Esophagus (tissue), 2 donors: ENCODE measurements at regions not wholly inside any gene's neighbourhood (a gene's known extent, or its start where the extent isn't known, plus 50 kb on each side); places are given as distances from the start of the nearest gene placed in this dataset.

ENCODE experiments used
- H3K27ac ChIP-seq, 2 donors: one replicate each; pipeline ENCODE4 v1.5.1; 2013; ENCODE audit warnings: low read depth in 2 of 2, mild to moderate bottlenecking in 2 of 2, inconsistent platforms in 1 of 2, low read length in 1 of 2, moderate library complexity in 1 of 2
- H3K27me3 ChIP-seq, 2 donors: one replicate each; pipeline ENCODE4 v1.6.1; 2013; ENCODE audit warnings: low read length in 2 of 2, control low read depth in 1 of 2, mild to moderate bottlenecking in 1 of 2; ENCODE audit not compliant: insufficient read depth in 2 of 2, control insufficient read depth in 1 of 2
- H3K36me3 ChIP-seq, 2 donors: one replicate each; pipeline ENCODE4 v1.6.1; 2013; ENCODE audit warnings: low read length in 1 of 2; ENCODE audit not compliant: control insufficient read depth in 2 of 2, insufficient read depth in 2 of 2
- H3K4me1 ChIP-seq, 2 donors: one replicate each; pipeline ENCODE4 v1.6.1; 2013; ENCODE audit warnings: low read length in 1 of 2; ENCODE audit not compliant: control insufficient read depth in 2 of 2, insufficient read depth in 2 of 2
- H3K4me3 ChIP-seq, 2 donors: one replicate each; pipeline ENCODE4 v1.5.1; 2013; ENCODE audit warnings: low read length in 2 of 2, mild to moderate bottlenecking in 2 of 2, low read depth in 1 of 2, moderate library complexity in 1 of 2
- H3K9me3 ChIP-seq, 2 donors: one replicate each; pipeline ENCODE4 v1.6.1; 2013; ENCODE audit warnings: mild to moderate bottlenecking in 2 of 2, low read depth in 1 of 2, low read length in 1 of 2, moderate library complexity in 1 of 2; ENCODE audit not compliant: control insufficient read depth in 2 of 2, insufficient read depth in 1 of 2
- WGBS, 2 donors: extraction: QIAGEN DNeasy Blood & Tissue Kit; methylation state at CpG; one replicate each; pipeline ENCODE4 v1.1.7; 2013; 5-methylcytosine and 5-hydroxymethylcytosine counted together
- donor health status: healthy with polysubstance abuse.
- donor health status: Bipolar disorder and iron deficiency.

DNA sequence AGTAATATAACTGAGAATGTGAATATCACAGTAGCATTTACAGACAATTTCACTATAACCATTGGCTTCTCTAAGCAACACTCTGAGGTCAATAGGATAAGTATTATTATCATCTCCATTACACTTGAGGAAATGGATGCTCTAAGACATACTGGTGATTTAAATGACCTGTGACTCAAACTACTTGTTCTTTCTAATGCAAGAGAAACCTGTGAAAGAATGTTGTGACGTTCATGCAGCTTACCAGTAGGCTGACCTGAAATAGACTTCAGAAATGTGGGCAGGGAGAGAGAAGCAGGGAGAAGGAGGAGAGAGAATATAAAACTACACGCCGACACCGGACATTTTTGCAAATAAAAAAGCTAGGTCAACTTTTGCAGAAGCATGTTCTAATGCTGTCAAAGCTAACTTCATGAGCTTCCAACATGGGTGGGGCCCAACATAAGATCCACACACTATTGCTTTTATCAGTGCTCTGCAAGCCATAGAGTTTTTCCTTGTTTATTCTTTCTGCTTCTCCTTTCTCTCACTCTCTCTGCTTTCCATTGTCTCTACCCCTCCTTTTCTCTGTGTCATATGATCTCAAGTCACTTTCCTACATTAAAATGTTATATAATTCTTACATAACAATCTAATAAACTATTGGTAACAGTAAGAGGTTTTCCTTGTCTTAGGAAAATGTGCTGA lies 217.6 kb upstream of the FN1 start:
- H3K36me3 ChIP-seq = no peaks in the 10 kb centered on the region
- no peaks in the 10 kb centered on the region for H3K9me3 ChIP-seq
- H3K4me1 ChIP-seq = no peaks in the 10 kb centered on the region
- no peaks in the 10 kb centered on the region for H3K27me3 ChIP-seq
- 53 to 59% methylated on average over 3 to 4 of the region's 4 CpGs for WGBS, 2 donors
- no peak overlapping the region for H3K27ac ChIP-seq
- no peak overlapping the region for H3K4me3 ChIP-seq

DNA sequence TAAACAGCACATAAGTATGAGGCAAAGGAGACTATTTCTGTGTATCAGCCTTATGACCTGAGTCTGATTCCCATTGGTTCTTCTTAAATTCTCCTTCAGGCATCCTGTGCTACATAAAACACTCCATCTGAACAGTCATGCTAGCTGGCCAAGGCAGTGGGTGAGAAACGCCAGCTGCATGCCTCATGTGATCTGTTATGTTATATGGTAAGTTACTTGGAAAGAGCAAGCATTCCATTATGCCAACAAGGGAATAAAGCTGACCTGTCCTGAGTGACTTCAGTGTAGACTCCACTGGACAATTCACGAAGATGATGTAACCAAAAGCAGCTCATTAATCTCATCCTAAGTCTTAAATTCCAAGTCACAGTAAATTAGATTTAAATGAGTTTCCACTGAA lies 216.5 kb upstream of the FN1 start:
- H3K4me1 ChIP-seq = no peaks in the 10 kb centered on the region
- no peak overlapping the region for H3K4me3 ChIP-seq
- no peaks in the 10 kb centered on the region for H3K9me3 ChIP-seq
- H3K27ac ChIP-seq = no peak overlapping the region
- H3K36me3 ChIP-seq = no peaks in the 10 kb centered on the region
- WGBS, 2 donors = 59 to 65% methylated on average over 2 of the region's 2 CpGs
- H3K27me3 ChIP-seq = no peaks in the 10 kb centered on the region

DNA sequence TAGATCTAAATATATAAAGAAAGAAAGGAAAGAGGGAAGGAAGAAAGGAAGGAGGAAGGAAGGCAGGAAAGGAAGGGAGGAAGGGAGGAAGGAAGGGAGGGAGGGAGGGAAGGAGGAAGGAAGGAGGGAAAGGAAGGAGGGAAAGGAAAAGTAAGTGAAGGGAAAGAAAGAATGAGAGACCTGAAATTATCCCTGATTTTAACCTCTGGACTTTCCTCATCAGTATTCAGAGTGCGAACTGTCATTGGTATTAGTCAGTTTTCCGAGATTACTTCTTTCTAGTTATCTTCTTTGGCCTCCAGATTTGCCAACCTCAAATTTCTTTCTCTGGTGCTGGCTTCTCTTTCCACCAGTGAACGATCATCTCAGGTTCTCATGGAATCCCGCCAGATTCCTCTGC lies 215.5 kb upstream of the FN1 start:
- Histone ChIP-seq H3K36me3 (no peaks in the 10 kb centered on the region), H3K27ac (no peak overlapping the region), H3K27me3 (no peaks in the 10 kb centered on the region), H3K4me3 (no peak overlapping the region), H3K9me3 (no peaks in the 10 kb centered on the region), H3K4me1 (no peaks in the 10 kb centered on the region)
- 87 to 91% methylated on average over 4 of the region's 4 CpGs for WGBS, 2 donors

DNA sequence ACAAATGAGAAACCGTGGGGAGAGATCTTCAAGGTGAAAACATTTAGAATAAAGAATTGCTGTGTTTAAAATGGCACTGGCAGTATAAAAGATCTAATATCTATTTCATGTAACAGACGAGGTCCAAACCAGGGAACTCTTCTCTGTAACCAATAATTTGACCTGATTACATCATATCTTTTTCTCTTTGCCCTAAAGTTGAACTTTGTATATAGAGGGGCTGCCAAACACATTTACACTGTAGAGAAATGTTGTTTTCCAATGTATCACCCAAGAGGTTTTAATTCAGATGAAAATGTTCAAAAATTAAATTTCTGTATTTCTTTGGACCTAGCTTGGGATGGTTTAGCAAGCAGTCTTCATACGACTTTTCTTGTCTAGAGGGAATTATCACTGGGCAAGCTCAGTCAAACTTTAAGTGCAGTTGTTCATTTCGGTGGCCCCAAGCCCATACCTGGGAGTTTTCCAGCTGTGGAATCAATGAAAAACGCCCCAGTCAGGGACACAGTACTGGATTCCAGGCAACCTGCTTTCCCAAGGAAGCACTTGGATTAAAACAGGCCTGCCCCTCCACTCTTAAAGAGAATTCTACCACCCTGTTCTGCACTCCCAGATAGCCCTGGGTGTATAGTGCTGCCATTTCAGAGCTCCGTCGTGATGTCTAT lies 208.5 kb upstream of the FN1 start:
- H3K27ac ChIP-seq = no peak overlapping the region
- no peaks in the 10 kb centered on the region for H3K36me3 ChIP-seq
- H3K4me3 ChIP-seq = no peak overlapping the region
- H3K27me3 ChIP-seq = no peaks in the 10 kb centered on the region
- 75 to 77% methylated on average over 7 of the region's 7 CpGs for WGBS, 2 donors
- H3K4me1 ChIP-seq = no peaks in the 10 kb centered on the region
- H3K9me3 ChIP-seq = no peaks in the 10 kb centered on the region

DNA sequence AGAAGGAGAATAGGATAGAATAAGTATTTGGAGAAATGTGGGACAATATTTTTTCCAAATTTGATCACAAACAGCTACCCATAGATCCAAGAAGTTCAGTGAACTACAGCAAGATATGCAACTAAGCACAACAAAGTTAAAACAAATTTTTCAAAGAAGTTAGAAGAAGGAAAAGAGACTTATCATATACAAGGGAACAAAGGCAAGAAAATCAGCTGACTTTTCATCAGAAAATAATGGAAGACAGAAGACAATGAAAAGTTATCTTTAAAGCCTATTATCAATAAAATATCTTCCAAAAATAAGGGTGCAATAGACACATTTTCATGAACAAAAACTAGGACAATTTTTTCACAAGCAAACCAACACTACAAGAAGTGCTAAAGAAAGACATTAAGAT lies 202.8 kb upstream of the FN1 start:
- Histone ChIP-seq H3K4me1 (no peaks in the 10 kb centered on the region), H3K27ac (no peak overlapping the region)

DNA sequence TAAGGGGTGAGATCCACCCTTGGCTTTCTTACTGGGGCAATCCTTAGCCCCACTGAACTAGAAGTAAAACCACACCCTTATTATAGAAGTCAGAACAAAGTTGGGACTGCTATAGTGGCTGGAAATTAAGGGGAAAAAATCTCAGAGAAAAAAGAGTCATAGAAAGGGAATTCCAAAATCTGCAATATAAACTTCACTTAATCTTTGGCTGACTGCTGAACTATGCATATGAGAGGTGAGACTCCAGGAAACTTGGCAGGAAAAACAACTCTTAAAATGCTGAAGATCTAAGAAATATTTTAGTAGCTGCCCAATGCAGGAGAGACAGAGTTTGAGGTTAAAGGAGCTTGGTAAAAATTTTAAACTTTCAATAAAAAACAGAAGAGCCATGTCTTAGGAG lies 201.8 kb upstream of the FN1 start:
- Histone ChIP-seq H3K9me3 (no peaks in the 10 kb centered on the region), H3K4me1 (no peaks in the 10 kb centered on the region), H3K4me3 (no peak overlapping the region), H3K36me3 (no peaks in the 10 kb centered on the region), H3K27ac (no peak overlapping the region), H3K27me3 (no peaks in the 10 kb centered on the region)

More for the DNA sequence above, 202.8 kb upstream of the FN1 start:
- H3K36me3 ChIP-seq = no peaks in the 10 kb centered on the region
- H3K4me3 ChIP-seq = no peak overlapping the region
- no peaks in the 10 kb centered on the region for H3K9me3 ChIP-seq
- H3K27me3 ChIP-seq = no peaks in the 10 kb centered on the region

DNA sequence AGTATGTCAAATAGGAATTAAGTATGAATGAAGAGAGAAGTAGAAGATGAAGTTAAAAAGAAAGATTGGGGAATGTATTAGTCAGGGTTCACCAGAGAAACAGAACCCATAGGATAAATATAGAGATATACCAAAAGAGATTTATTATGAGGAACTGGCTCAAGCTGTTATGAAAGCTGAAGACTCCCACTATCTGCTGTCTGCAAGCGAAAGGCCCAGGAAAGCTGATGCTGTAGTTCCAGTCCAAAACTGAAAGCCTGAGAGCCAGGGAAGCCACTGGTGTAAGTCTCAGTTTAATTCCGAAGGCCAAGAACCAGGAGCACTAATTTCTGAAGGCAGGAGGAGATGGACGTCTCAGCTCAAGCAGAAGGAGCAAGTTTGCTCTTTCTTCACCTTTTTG lies 200.9 kb upstream of the FN1 start:
- WGBS, 2 donors = 77 to 82% methylated on average over 3 of the region's 3 CpGs

DNA sequence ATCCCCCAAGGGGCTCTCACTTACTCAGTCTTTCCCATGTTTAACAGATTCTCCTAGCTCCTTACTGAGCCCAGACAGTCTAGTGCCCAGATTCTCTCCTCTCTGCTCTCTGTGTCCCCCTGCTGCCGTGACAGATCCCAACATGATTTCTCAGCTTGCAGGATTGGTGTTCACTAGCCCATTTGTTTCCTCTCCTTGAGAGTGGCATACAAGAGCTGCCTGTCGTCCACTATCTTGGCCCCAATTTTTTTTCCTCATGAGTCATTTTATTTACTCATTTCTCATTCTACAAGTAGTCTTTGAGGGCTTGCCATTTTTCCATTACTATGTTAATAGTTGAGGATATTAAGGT lies 199.9 kb upstream of the FN1 start:
- Histone ChIP-seq H3K27ac (no peak overlapping the region), H3K4me1 (no peaks in the 10 kb centered on the region), H3K36me3 (no peaks in the 10 kb centered on the region), H3K27me3 (no peaks in the 10 kb centered on the region), H3K4me3 (no peak overlapping the region), H3K9me3 (no peaks in the 10 kb centered on the region)
- 34 to 45% methylated on average over 2 of the region's 2 CpGs for WGBS, 2 donors

More for the DNA sequence above, 200.9 kb upstream of the FN1 start:
- H3K9me3 ChIP-seq = no peaks in the 10 kb centered on the region
- H3K4me1 ChIP-seq = no peaks in the 10 kb centered on the region
- H3K27ac ChIP-seq = no peak overlapping the region
- no peak overlapping the region for H3K4me3 ChIP-seq
- no peaks in the 10 kb centered on the region for H3K36me3 ChIP-seq
- H3K27me3 ChIP-seq = no peaks in the 10 kb centered on the region

DNA sequence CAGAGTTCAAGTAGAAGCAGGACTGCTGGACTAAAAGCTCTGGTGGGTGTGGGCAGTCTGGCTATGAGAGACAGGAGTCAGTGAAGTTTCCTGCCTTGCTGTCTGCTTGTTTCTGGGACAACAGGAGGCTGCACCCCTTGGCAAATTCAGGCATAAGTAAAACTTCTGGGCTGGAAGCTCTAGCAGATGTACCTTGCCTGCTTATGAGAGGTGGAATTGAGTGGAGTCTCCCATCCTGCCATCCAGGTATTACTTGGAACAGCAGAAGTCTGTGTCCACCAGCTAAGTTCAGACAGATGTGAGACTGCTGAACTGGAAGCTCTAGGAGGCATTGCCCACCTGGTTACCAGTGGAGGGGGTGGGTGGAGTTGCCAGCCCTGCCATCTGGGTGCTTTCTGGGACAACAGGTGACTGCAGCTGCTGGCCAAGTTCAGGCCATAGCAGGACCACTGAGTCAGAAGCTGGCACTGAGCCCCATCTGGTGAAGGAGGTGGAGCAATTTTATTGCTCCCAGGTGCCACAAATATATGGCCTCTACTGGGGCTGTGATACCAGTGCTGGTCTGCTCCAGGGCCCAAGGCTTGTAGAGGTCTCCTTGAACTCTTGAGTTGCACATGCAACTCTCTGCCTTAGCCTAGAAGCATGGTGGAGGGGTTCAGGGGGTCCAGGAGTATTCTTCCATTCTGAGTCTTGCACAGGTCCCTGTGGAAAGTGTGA lies 199.4 kb upstream of the FN1 start:
- no peaks in the 10 kb centered on the region for H3K27me3 ChIP-seq
- H3K4me1 ChIP-seq = no peaks in the 10 kb centered on the region
- no peak overlapping the region for H3K27ac ChIP-seq
- no peaks in the 10 kb centered on the region for H3K36me3 ChIP-seq
- no peak overlapping the region for H3K4me3 ChIP-seq
- H3K9me3 ChIP-seq = no peaks in the 10 kb centered on the region

DNA sequence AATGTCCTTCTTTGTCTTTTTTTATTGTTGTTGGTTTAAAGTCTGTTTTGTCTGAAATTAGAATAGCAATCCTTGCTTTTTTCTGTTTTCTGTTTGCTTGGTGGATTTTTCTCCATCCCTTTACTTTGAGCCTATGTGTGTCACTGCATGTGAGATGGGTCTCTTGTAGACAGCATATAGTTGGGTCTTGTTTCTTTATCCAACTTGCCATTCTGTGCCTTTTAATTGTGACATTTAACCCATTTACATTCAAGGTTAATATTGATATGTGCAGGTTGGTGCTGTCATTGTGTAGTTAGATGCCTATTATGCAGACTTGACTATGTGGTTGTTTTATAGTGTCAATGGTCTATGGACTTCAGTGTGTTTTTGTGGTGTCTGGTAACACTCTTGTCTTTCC lies 197.5 kb upstream of the FN1 start:
- Histone ChIP-seq H3K9me3 (no peaks in the 10 kb centered on the region), H3K4me1 (no peaks in the 10 kb centered on the region), H3K4me3 (no peak overlapping the region), H3K27ac (no peak overlapping the region), H3K27me3 (no peaks in the 10 kb centered on the region), H3K36me3 (no peaks in the 10 kb centered on the region)
